ENCODE measurements at regions not wholly inside any gene's neighbourhood (a gene's known extent, or its start where the extent isn't known, plus 50 kb on each side); places are given as distances from the start of the nearest gene placed in this dataset.

DNA sequence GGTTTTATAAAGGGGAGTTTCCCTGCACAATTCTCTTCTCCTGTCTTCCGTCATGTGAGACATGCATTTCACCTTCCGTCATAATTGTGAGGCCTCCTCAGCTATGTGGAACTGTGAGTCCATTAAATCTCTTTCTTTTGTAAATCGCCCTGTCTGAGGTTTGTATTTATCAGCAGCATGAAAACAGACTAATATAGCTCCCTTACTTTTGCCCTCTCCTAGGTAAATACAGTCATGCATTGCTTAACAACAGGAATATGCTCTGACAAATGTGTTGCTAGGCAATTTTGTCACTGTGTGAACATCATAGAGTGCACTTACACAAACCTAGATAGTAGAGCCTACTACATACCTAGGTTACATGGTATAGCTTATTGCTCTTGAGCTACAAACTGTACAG, 616.8 kb downstream of the RWDD3 start:
- Mint-ChIP-seq H3K4me1 (ENCODE audit: low read depth, unreplicated experiment) (no peaks in the 10 kb centered on the region), H3K4me3 (ENCODE audit: unreplicated experiment) (no peak overlapping the region), H3K9me3 (ENCODE audit: unreplicated experiment) (peaks cover 1% of the 10 kb centered on the region), H3K27me3 (ENCODE audit: unreplicated experiment) (no peaks in the 10 kb centered on the region), H3K27ac (ENCODE audit: unreplicated experiment) (no peak overlapping the region), H3K36me3 (ENCODE audit: unreplicated experiment) (peaks cover 10% of the 10 kb centered on the region)
- no peak for DNase-seq
- TF ChIP-seq, protein P1, sequence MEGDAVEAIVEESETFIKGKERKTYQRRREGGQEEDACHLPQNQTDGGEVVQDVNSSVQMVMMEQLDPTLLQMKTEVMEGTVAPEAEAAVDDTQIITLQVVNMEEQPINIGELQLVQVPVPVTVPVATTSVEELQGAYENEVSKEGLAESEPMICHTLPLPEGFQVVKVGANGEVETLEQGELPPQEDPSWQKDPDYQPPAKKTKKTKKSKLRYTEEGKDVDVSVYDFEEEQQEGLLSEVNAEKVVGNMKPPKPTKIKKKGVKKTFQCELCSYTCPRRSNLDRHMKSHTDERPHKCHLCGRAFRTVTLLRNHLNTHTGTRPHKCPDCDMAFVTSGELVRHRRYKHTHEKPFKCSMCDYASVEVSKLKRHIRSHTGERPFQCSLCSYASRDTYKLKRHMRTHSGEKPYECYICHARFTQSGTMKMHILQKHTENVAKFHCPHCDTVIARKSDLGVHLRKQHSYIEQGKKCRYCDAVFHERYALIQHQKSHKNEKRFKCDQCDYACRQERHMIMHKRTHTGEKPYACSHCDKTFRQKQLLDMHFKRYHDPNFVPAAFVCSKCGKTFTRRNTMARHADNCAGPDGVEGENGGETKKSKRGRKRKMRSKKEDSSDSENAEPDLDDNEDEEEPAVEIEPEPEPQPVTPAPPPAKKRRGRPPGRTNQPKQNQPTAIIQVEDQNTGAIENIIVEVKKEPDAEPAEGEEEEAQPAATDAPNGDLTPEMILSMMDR (IDR thresholded peaks at IDR 0.05; ENCODE audit: partially characterized antibody, unreplicated experiment), result no peak

- H3K9me3 Mint-ChIP-seq (ENCODE audit: unreplicated experiment), result peaks cover 1% of the 10 kb centered on the region
- H3K36me3 Mint-ChIP-seq (ENCODE audit: unreplicated experiment), result peaks cover 10% of the 10 kb centered on the region
- H3K4me1 Mint-ChIP-seq (ENCODE audit: low read depth, unreplicated experiment), result no peaks in the 10 kb centered on the region
- no peak overlapping the region for H3K27ac Mint-ChIP-seq (ENCODE audit: unreplicated experiment)
- H3K27me3 Mint-ChIP-seq (ENCODE audit: unreplicated experiment), result no peaks in the 10 kb centered on the region
- TF ChIP-seq, protein P1 (IDR thresholded peaks at IDR 0.05; ENCODE audit: partially characterized antibody, unreplicated experiment), result no peak
- no peak overlapping the region for H3K4me3 Mint-ChIP-seq (ENCODE audit: unreplicated experiment)
- no peak for DNase-seq
These were observed 618.6 kb downstream of the RWDD3 start for GRCh38 chr1:95852483-95853070.

DNA sequence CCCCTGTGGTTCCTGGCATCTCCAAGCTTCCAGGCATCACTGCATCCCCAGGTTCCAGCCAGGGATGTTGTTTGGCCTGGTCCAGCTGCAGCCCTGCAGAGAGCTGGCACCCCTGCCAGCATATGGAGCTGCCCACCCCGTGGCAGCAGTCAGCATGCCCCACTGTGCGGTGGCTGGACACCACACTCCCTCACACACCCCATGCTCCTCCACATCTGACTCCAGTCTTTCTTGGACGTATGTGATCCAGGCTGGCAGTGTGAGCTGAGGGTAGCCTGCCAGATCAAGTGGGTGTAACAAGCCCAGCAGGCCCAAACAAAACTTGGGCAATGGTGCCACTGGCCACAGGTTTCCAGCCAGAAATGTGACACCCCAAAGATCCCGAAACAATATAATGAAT, 620.4 kb downstream of the RWDD3 start:
- Mint-ChIP-seq H3K36me3 (ENCODE audit: unreplicated experiment) (no peaks in the 10 kb centered on the region), H3K27me3 (ENCODE audit: unreplicated experiment) (no peaks in the 10 kb centered on the region), H3K4me3 (ENCODE audit: unreplicated experiment) (no peak overlapping the region), H3K4me1 (ENCODE audit: low read depth, unreplicated experiment) (no peaks in the 10 kb centered on the region), H3K9me3 (ENCODE audit: unreplicated experiment) (peaks cover 1% of the 10 kb centered on the region), H3K27ac (ENCODE audit: unreplicated experiment) (no peak overlapping the region)
- no peak for DNase-seq
- TF ChIP-seq, protein P1 (IDR thresholded peaks at IDR 0.05; ENCODE audit: partially characterized antibody, unreplicated experiment), result no peak

DNA sequence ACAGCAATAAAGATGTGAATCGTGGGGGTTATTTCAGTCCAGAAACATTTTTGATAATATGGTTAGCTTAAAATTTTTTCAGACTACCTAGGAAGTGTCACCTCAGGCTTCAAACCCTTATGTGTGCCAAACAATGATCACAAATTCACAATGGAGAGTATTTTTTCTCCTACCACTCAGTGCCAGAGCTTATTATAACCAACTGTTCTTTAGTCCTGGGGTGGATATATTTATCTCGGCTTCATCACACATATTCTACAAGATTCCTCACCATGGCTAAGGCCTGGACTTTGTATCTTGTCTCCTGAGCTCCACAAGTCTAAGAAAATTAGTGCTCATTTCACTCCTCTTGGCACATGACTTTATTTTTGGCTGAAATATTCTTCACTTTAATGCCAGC, 629.1 kb downstream of the RWDD3 start:
- DNase-seq, result no peak
- Mint-ChIP-seq H3K27me3 (ENCODE audit: unreplicated experiment) (peaks cover 2% of the 10 kb centered on the region), H3K27ac (ENCODE audit: unreplicated experiment) (no peak overlapping the region), H3K4me1 (ENCODE audit: low read depth, unreplicated experiment) (no peaks in the 10 kb centered on the region), H3K36me3 (ENCODE audit: unreplicated experiment) (no peaks in the 10 kb centered on the region), H3K4me3 (ENCODE audit: unreplicated experiment) (no peak overlapping the region), H3K9me3 (ENCODE audit: unreplicated experiment) (no peaks in the 10 kb centered on the region)
- TF ChIP-seq, protein P1 (IDR thresholded peaks at IDR 0.05; ENCODE audit: partially characterized antibody, unreplicated experiment), result no peak

DNA sequence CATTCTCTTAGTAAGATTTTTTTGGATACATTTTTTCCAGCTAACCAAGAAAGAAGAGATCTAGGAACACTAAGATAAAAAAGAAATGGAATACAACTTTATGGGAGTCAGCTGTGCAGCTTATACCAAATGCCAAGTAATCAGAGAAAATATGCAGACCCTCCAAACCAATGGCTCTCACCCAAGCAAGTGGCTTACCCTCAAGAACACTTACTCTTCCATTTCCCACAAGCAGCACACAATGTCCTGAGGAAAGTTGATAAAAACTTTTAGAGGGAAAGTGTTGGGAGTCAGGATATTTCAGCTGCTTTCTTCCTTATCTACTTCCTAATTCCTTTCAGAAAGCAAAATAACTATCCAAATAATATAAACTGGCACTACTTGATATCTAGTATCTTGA, 631.8 kb downstream of the RWDD3 start:
- Mint-ChIP-seq H3K4me3 (ENCODE audit: unreplicated experiment) (no peak overlapping the region), H3K27ac (ENCODE audit: unreplicated experiment) (no peak overlapping the region), H3K4me1 (ENCODE audit: low read depth, unreplicated experiment) (no peaks in the 10 kb centered on the region), H3K27me3 (ENCODE audit: unreplicated experiment) (peaks cover 4% of the 10 kb centered on the region), H3K9me3 (ENCODE audit: unreplicated experiment) (no peaks in the 10 kb centered on the region), H3K36me3 (ENCODE audit: unreplicated experiment) (no peaks in the 10 kb centered on the region)
- no peak for DNase-seq
- TF ChIP-seq, protein P1 (IDR thresholded peaks at IDR 0.05; ENCODE audit: partially characterized antibody, unreplicated experiment), result no peak
